ENCODE measurements at regions not wholly inside any gene's neighbourhood (a gene's known extent, or its start where the extent isn't known, plus 50 kb on each side); places are given as distances from the start of the nearest gene placed in this dataset.

GRCh38 chr13:65638572-65639168 is 1591.5 kb downstream of the PCDH9 start:
- TF ChIP-seq TSHZ2 (CRISPR knock-in tag; IDR thresholded peaks at IDR 0.05) (no peak), ZNF8 (CRISPR knock-in tag; IDR thresholded peaks at IDR 0.05) (no peak), CSDC2 (CRISPR knock-in tag; IDR thresholded peaks at IDR 0.05) (no peak), RARB (CRISPR knock-in tag; IDR thresholded peaks at IDR 0.05) (no peak), ARNTL (CRISPR knock-in tag; IDR thresholded peaks at IDR 0.05; ENCODE audit: borderline replicate concordance, low read depth) (no peak)
